Caco-2 (cell line): ENCODE measurements at regions not wholly inside any gene's neighbourhood (a gene's known extent, or its start where the extent isn't known, plus 50 kb on each side); places are given as distances from the start of the nearest gene placed in this dataset.
A peak's percentile ranks its signal among the peaks of the same experiment; 100 is the strongest.

Experiments used
- BruUV-seq: library from RNA; stranded (reverse); fragments of 400-500 nt; replicated peaks from 2 replicates; lab custom pipeline; 2021; lab: Mats Ljungman, UMichigan
- CTCF ChIA-PET: fragments of 300-600 bp; sonication (Branson Sonifier 250); formaldehyde crosslinking; loops from one replicate; lab custom pipeline; 2022; ENCODE audit warnings: antibody characterized with exemption; lab: Charles Lee
- POLR2A ChIA-PET: fragments of 300-600 bp; sonication (Branson Sonifier 250); formaldehyde crosslinking; loops from one replicate; lab custom pipeline; 2022; ENCODE audit warnings: antibody characterized with exemption; lab: Charles Lee
- DNase-seq, 2 experiments: peaks; one replicate each; pipeline versions ENCODE4 v3.0.0 to v3.0.0-alpha.2; 2020 to 2022
- H3K27me3 ChIP-seq: replicated peaks from 2 replicates; pipeline ENCODE4 v1.6.0; 2011; ENCODE audit warnings: low read length; ENCODE audit not compliant: control insufficient read depth, insufficient read depth
- H3K36me3 ChIP-seq: 2 replicates; pipeline ENCODE4 v1.5.1; 2011; ENCODE audit warnings: low read length; ENCODE audit not compliant: control insufficient read depth, insufficient read depth
- H3K4me1 ChIP-seq: fragments of 250-450 bp; sonication (Bioruptor Pico); 2 replicates; pipeline ENCODE4 v1.5.1; 2020; ENCODE audit warnings: mild to moderate bottlenecking
- H3K4me3 ChIP-seq: 2 replicates; pipeline ENCODE4 v1.5.1; 2011; ENCODE audit warnings: low read depth, mild to moderate bottlenecking, control low read depth, low read length
- H3K9me3 ChIP-seq: fragments of 250-450 bp; sonication (Bioruptor Pico); 2 replicates; pipeline ENCODE4 v1.5.1; 2020; ENCODE audit warnings: mild to moderate bottlenecking, moderate library complexity
- H3K27ac Mint-ChIP-seq: one replicate; pipeline ENCODE4 v1.8.0; 2022; ENCODE audit warnings: mixed read lengths; ENCODE audit not compliant: unreplicated experiment
- H3K27me3 Mint-ChIP-seq: one replicate; pipeline ENCODE4 v1.8.0; 2022; ENCODE audit warnings: mixed read lengths; ENCODE audit not compliant: insufficient read depth, unreplicated experiment
- H3K36me3 Mint-ChIP-seq: one replicate; pipeline ENCODE4 v1.8.0; 2022; ENCODE audit warnings: mild to moderate bottlenecking, mixed read lengths; ENCODE audit not compliant: insufficient read depth, unreplicated experiment
- H3K4me1 Mint-ChIP-seq: one replicate; pipeline ENCODE4 v1.8.0; 2022; ENCODE audit warnings: low read depth, mixed read lengths; ENCODE audit not compliant: unreplicated experiment
- H3K4me3 Mint-ChIP-seq: one replicate; pipeline ENCODE4 v1.8.0; 2022; ENCODE audit warnings: mild to moderate bottlenecking, moderate library complexity, mixed read lengths; ENCODE audit not compliant: unreplicated experiment
- H3K9me3 Mint-ChIP-seq: one replicate; pipeline ENCODE4 v1.8.0; 2022; ENCODE audit warnings: mixed read lengths; ENCODE audit not compliant: unreplicated experiment
- CTCF ChIP-seq, 2 experiments: fragments of 200-600 bp in 1 of 2; IDR thresholded peaks; 1 replicate in 1 of 2; 2 replicates in 1 of 2; pipeline versions ENCODE4 v1.5.1 to v1.8.0; 2011 to 2022; ENCODE audit warnings: antibody characterized with exemption in 1 of 2, control low read depth in 1 of 2, inconsistent platforms in 1 of 2, low read depth in 1 of 2, low read length in 1 of 2, mild to moderate bottlenecking in 1 of 2, moderate library complexity in 1 of 2; ENCODE audit not compliant: insufficient read depth in 1 of 2, severe bottlenecking in 1 of 2, unreplicated experiment in 1 of 2
- intact Hi-C: fragments of 100-400 bp; cut with micrococcal nuclease; formaldehyde crosslinking; loops from one replicate; pipeline ENCODE4 v1.10.0; 2022; ENCODE audit not compliant: unreplicated experiment

GRCh38 chr16:85328676-85329058, 216.4 kb upstream of the CIBAR2 start:
- Histone ChIP-seq H3K27me3 (no peaks in the 10 kb centered on the region), H3K4me1 (peaks cover 25% of the 10 kb centered on the region), H3K9me3 (no peaks in the 10 kb centered on the region), H3K4me3 (no peak overlapping the region), H3K36me3 (no peaks in the 10 kb centered on the region)
- no peaks in the 10 kb centered on the region for H3K9me3 Mint-ChIP-seq
- intact Hi-C loops: no loop called here
- no peak overlapping the region for H3K4me3 Mint-ChIP-seq
- H3K4me1 Mint-ChIP-seq: peaks cover 23% of the 10 kb centered on the region
- peaks cover 6% of the 10 kb centered on the region for H3K36me3 Mint-ChIP-seq
- no peak for TF ChIP-seq CTCF (IDR thresholded peaks at IDR 0.05; ENCODE audit: insufficient read depth in 1 of 2, low read depth in 1 of 2, low read length in 1 of 2, severe bottlenecking in 1 of 2, unreplicated experiment in 1 of 2)
- DNase-seq: no peak
- H3K27ac Mint-ChIP-seq: no peak overlapping the region
- CTCF ChIA-PET: no interaction called here
- no peaks in the 10 kb centered on the region for H3K27me3 Mint-ChIP-seq
- BruUV-seq: no TSS peak
- POLR2A ChIA-PET: interaction anchor here (0.7 kb wide), 1 partner anchor 135 kb away, joined by 3 read pairs; no protein-coding TSS in a partner anchor

- H3K4me1 Mint-ChIP-seq: peaks cover 29% of the 10 kb centered on the region
- no TSS peak for BruUV-seq
- peaks cover 6% of the 10 kb centered on the region for H3K36me3 Mint-ChIP-seq
- no peak overlapping the region for H3K27ac Mint-ChIP-seq
- Histone ChIP-seq H3K27me3 (no peaks in the 10 kb centered on the region), H3K9me3 (no peaks in the 10 kb centered on the region), H3K4me1 (peaks cover 29% of the 10 kb centered on the region), H3K4me3 (no peak overlapping the region), H3K36me3 (no peaks in the 10 kb centered on the region)
- H3K4me3 Mint-ChIP-seq: no peak overlapping the region
- ChIA-PET POLR2A (interaction anchor here (0.7 kb wide), 1 partner anchor 135 kb away, joined by 3 read pairs; no protein-coding TSS in a partner anchor), CTCF (no interaction called here)
- H3K27me3 Mint-ChIP-seq: no peaks in the 10 kb centered on the region
- intact Hi-C loops: no loop called here
- H3K9me3 Mint-ChIP-seq: no peaks in the 10 kb centered on the region
- TF ChIP-seq CTCF (IDR thresholded peaks at IDR 0.05; ENCODE audit: insufficient read depth in 1 of 2, low read depth in 1 of 2, low read length in 1 of 2, severe bottlenecking in 1 of 2, unreplicated experiment in 1 of 2): peak in 1 of 2 experiments; percentile 16
- no peak for DNase-seq
These were observed 217.0 kb upstream of the CIBAR2 start for GRCh38 chr16:85329059-85329812.

GRCh38 chr16:85330006-85330693, 217.9 kb upstream of the CIBAR2 start:
- Histone ChIP-seq H3K4me3 (no peak overlapping the region), H3K4me1 (peaks cover 38% of the 10 kb centered on the region), H3K27me3 (no peaks in the 10 kb centered on the region), H3K36me3 (no peaks in the 10 kb centered on the region), H3K9me3 (no peaks in the 10 kb centered on the region)
- BruUV-seq: no TSS peak
- Mint-ChIP-seq H3K9me3 (no peaks in the 10 kb centered on the region), H3K4me3 (no peak overlapping the region), H3K36me3 (peaks cover 8% of the 10 kb centered on the region), H3K27me3 (no peaks in the 10 kb centered on the region), H3K4me1 (peaks cover 33% of the 10 kb centered on the region), H3K27ac (peak overlapping the region; percentile 8)
- no peak for DNase-seq
- ChIA-PET CTCF (interaction anchor here (0.5 to 1.7 kb wide), 21 partner anchors 8 to 584 kb away, joined by 3 to 11 read pairs (median 5); no protein-coding TSS in a partner anchor), POLR2A (interaction anchor here (0.6 kb wide), 2 partner anchors 18 to 282 kb away, joined by 3 to 4 read pairs; no protein-coding TSS in a partner anchor)
- intact Hi-C loops: loop anchor here (2.0 to 5.0 kb wide), 3 partner anchors 13 to 55 kb away; no protein-coding TSS in a partner anchor
- TF ChIP-seq CTCF (IDR thresholded peaks at IDR 0.05; ENCODE audit: insufficient read depth in 1 of 2, low read depth in 1 of 2, low read length in 1 of 2, severe bottlenecking in 1 of 2, unreplicated experiment in 1 of 2): no peak
